OCI-LY7 (cell line): ENCODE measurements at regions not wholly inside any gene's neighbourhood (a gene's known extent, or its start where the extent isn't known, plus 50 kb on each side); places are given as distances from the start of the nearest gene placed in this dataset.

Experiments
- BruUV-seq: library from RNA; stranded (reverse); fragments of 400-500 nt; replicated peaks from 2 replicates; lab custom pipeline; 2021; lab: Mats Ljungman, UMichigan
- CTCF ChIA-PET: fragments of 300-600 bp; sonication (Branson Sonifier 250); formaldehyde crosslinking; loops from one replicate; lab custom pipeline; 2022; ENCODE audit warnings: antibody characterized with exemption; ENCODE audit not compliant: unreplicated experiment; lab: Charles Lee
- POLR2A ChIA-PET: fragments of 300-600 bp; sonication (Branson Sonifier 250); formaldehyde crosslinking; loops from one replicate; lab custom pipeline; 2022; ENCODE audit warnings: antibody characterized with exemption; lab: Charles Lee
- DNase-seq: peaks from one replicate; pipeline ENCODE4 v3.0.0-alpha.2; 2015; ENCODE audit warnings: low spot score
- H2AFZ ChIP-seq: fragments of 200-600 bp; sonication (generic), shearing (Covaris generic); 2 replicates; pipeline ENCODE4 v1.6.1; 2014; ENCODE audit warnings: mild to moderate bottlenecking, antibody characterized with exemption, low read length, moderate library complexity
- H3K27ac ChIP-seq: fragments of 200-600 bp; sonication (generic); 2 replicates; pipeline ENCODE4 v1.5.1; 2014; ENCODE audit warnings: mixed run types, low read depth, mild to moderate bottlenecking, moderate library complexity, low read length, inconsistent platforms; ENCODE audit not compliant: poor library complexity, severe bottlenecking
- H3K36me3 ChIP-seq: fragments of 200-600 bp; sonication (generic); 2 replicates; pipeline ENCODE4 v1.6.1; 2014; ENCODE audit warnings: mild to moderate bottlenecking, antibody characterized with exemption, low read length, moderate library complexity, mixed read lengths; ENCODE audit not compliant: insufficient read depth
- H3K4me1 ChIP-seq: fragments of 200-600 bp; sonication (generic); 2 replicates; pipeline ENCODE4 v1.5.1; 2014; ENCODE audit warnings: mild to moderate bottlenecking, low read length; ENCODE audit not compliant: insufficient read depth, poor library complexity, severe bottlenecking
- H3K4me2 ChIP-seq: fragments of 200-600 bp; sonication (generic); 2 replicates; pipeline ENCODE4 v1.6.1; 2014; ENCODE audit warnings: mild to moderate bottlenecking, low read length
- H3K4me3 ChIP-seq: fragments of 200-600 bp; sonication (generic); 2 replicates; pipeline ENCODE4 v1.5.1; 2014; ENCODE audit warnings: mild to moderate bottlenecking, low read depth, low read length; ENCODE audit not compliant: poor library complexity, severe bottlenecking
- H3K79me2 ChIP-seq: fragments of 200-600 bp; sonication (generic); 2 replicates; pipeline ENCODE4 v1.6.1; 2016; ENCODE audit warnings: low read depth, mild to moderate bottlenecking, low read length, moderate library complexity, mixed read lengths; ENCODE audit not compliant: insufficient read depth
- H3K9me2 ChIP-seq: fragments of 200-600 bp; sonication (generic); 2 replicates; pipeline ENCODE4 v1.6.1; 2016; ENCODE audit warnings: mild to moderate bottlenecking, low read length, mixed read lengths; ENCODE audit not compliant: insufficient read depth
- H3K9me3 ChIP-seq: fragments of 200-600 bp; sonication (generic); 2 replicates; pipeline ENCODE4 v1.6.1; 2014; ENCODE audit warnings: mild to moderate bottlenecking, mixed run types, low read length, mixed read lengths
- H4K20me1 ChIP-seq: fragments of 200-600 bp; sonication (generic); 2 replicates; pipeline ENCODE4 v1.6.1; 2014; ENCODE audit warnings: mild to moderate bottlenecking, antibody characterized with exemption, low read length, moderate library complexity, mixed read lengths; ENCODE audit not compliant: insufficient read depth
- EZH2phosphoT487 ChIP-seq: fragments of 200-600 bp; sonication (generic); IDR thresholded peaks from 2 replicates; pipeline ENCODE4 v1.6.1; 2018; ENCODE audit warnings: low read depth, borderline replicate concordance, mild to moderate bottlenecking, mixed run types, antibody characterized with exemption, low read length, moderate library complexity, mixed read lengths
- intact Hi-C: fragments of 100-400 bp; cut with micrococcal nuclease; formaldehyde crosslinking; loops from one replicate; pipeline ENCODE4 v1.10.0; 2022; ENCODE audit not compliant: unreplicated experiment
- TF ChIP-seq, protein P1 (sequence below): fragments of 200-600 bp; sonication (generic); conservative IDR thresholded peaks from 2 replicates; pipeline ENCODE4 v1.5.1; 2014; ENCODE audit warnings: mild to moderate bottlenecking, antibody characterized with exemption, low read length, moderate library complexity, mixed read lengths

- H3K9me2 ChIP-seq = no peaks in the 10 kb centered on the region
- H4K20me1 ChIP-seq = no peaks in the 10 kb centered on the region
- BruUV-seq = no TSS peak
- no peaks in the 10 kb centered on the region for H3K9me3 ChIP-seq
- H3K4me2 ChIP-seq = no peak overlapping the region
- CTCF ChIA-PET = no interaction called here
- intact Hi-C loops = no loop called here
- no peaks in the 10 kb centered on the region for H3K79me2 ChIP-seq
- H3K27ac ChIP-seq = no peak overlapping the region
- TF ChIP-seq EZH2phosphoT487 = no peak
- TF ChIP-seq, protein P1, sequence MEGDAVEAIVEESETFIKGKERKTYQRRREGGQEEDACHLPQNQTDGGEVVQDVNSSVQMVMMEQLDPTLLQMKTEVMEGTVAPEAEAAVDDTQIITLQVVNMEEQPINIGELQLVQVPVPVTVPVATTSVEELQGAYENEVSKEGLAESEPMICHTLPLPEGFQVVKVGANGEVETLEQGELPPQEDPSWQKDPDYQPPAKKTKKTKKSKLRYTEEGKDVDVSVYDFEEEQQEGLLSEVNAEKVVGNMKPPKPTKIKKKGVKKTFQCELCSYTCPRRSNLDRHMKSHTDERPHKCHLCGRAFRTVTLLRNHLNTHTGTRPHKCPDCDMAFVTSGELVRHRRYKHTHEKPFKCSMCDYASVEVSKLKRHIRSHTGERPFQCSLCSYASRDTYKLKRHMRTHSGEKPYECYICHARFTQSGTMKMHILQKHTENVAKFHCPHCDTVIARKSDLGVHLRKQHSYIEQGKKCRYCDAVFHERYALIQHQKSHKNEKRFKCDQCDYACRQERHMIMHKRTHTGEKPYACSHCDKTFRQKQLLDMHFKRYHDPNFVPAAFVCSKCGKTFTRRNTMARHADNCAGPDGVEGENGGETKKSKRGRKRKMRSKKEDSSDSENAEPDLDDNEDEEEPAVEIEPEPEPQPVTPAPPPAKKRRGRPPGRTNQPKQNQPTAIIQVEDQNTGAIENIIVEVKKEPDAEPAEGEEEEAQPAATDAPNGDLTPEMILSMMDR = no peak
- POLR2A ChIA-PET = interaction anchor here (1.2 kb wide), 1 partner anchor 14 kb away, joined by 3 read pairs; no protein-coding TSS in a partner anchor
- H3K36me3 ChIP-seq = no peaks in the 10 kb centered on the region
- H3K4me1 ChIP-seq = no peaks in the 10 kb centered on the region
- no peak overlapping the region for H3K4me3 ChIP-seq
- DNase-seq = no peak
- H2AFZ ChIP-seq = no peak overlapping the region
These were observed 441.6 kb downstream of the HAPSTR1 start for GRCh38 chr16:9533042-9533441.

DNA sequence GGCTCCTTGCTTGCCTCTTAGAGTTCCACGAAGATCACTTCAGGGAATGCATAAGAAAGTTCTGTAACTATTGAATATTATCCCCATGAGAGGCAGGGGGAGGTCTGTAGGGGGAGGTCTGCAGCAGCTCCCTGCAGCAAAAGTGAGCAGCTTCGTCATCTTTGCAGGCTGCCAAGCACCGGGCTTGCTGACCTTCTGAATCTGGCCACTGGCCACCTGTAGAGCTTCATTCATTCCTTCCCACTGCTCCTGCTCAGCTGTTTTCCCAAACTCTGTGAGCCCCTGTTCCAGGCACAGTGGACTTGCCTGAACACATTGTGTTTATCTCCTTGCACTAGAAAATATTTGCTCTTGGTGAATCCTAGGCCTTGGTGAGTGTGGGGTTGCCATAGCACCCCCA lies 443.3 kb downstream of the HAPSTR1 start:
- H3K9me3 ChIP-seq = no peaks in the 10 kb centered on the region
- ChIA-PET POLR2A (no interaction called here), CTCF (no interaction called here)
- H3K79me2 ChIP-seq = no peaks in the 10 kb centered on the region
- no TSS peak for BruUV-seq
- no peak overlapping the region for H3K4me3 ChIP-seq
- no peak overlapping the region for H3K4me2 ChIP-seq
- H4K20me1 ChIP-seq = no peaks in the 10 kb centered on the region
- DNase-seq = no peak
- no peaks in the 10 kb centered on the region for H3K4me1 ChIP-seq
- TF ChIP-seq EZH2phosphoT487 = no peak
- TF ChIP-seq, protein P1 = no peak
- H2AFZ ChIP-seq = no peak overlapping the region
- intact Hi-C loops = no loop called here
- H3K9me2 ChIP-seq = no peaks in the 10 kb centered on the region
- no peak overlapping the region for H3K27ac ChIP-seq
- no peaks in the 10 kb centered on the region for H3K36me3 ChIP-seq

- no peaks in the 10 kb centered on the region for H4K20me1 ChIP-seq
- intact Hi-C loops = no loop called here
- H3K9me3 ChIP-seq = no peaks in the 10 kb centered on the region
- no peak overlapping the region for H3K27ac ChIP-seq
- TF ChIP-seq, protein P1 = no peak
- TF ChIP-seq EZH2phosphoT487 = no peak
- CTCF ChIA-PET = no interaction called here
- H3K9me2 ChIP-seq = no peaks in the 10 kb centered on the region
- H3K36me3 ChIP-seq = no peaks in the 10 kb centered on the region
- no TSS peak for BruUV-seq
- no peak for DNase-seq
- H3K4me3 ChIP-seq = no peak overlapping the region
- POLR2A ChIA-PET = interaction anchor here (0.5 kb wide), 1 partner anchor 85 kb away, joined by 3 read pairs; no protein-coding TSS in a partner anchor
- no peaks in the 10 kb centered on the region for H3K4me1 ChIP-seq
- no peak overlapping the region for H2AFZ ChIP-seq
- H3K4me2 ChIP-seq = no peak overlapping the region
- H3K79me2 ChIP-seq = no peaks in the 10 kb centered on the region
These were observed 445.5 kb downstream of the HAPSTR1 start for GRCh38 chr16:9536905-9537304.
